MG63 (cell line): ENCODE measurements at regions not wholly inside any gene's neighbourhood (a gene's known extent, or its start where the extent isn't known, plus 50 kb on each side); places are given as distances from the start of the nearest gene placed in this dataset.
A peak's percentile ranks its signal among the peaks of the same experiment; 100 is the strongest.
"Not testable (repeated sequence)": the region's sequence is repeated elsewhere in the genome, so short reads cannot be mapped to it uniquely, and the experiment has no call there.

Source experiments
- DNase-seq: peaks from one replicate; pipeline ENCODE4 v3.0.0-alpha.2; 2020
- H3K27me3 ChIP-seq: fragments of 250-450 bp; sonication (Bioruptor Pico); 2 replicates; pipeline ENCODE4 v1.5.1; 2020; ENCODE audit warnings: mild to moderate bottlenecking, moderate library complexity
- H3K36me3 ChIP-seq: fragments of 250-450 bp; sonication (Bioruptor Pico); 2 replicates; pipeline ENCODE4 v1.5.1; 2020; ENCODE audit warnings: mild to moderate bottlenecking, moderate library complexity
- H3K4me3 ChIP-seq: fragments of 250-450 bp; sonication (Bioruptor Pico); 2 replicates; pipeline ENCODE4 v1.5.1; 2020; ENCODE audit warnings: mild to moderate bottlenecking, moderate library complexity
- H3K9me3 ChIP-seq: fragments of 250-450 bp; sonication (Bioruptor Pico); 2 replicates; pipeline ENCODE4 v1.5.1; 2020; ENCODE audit warnings: mild to moderate bottlenecking, moderate library complexity

DNA sequence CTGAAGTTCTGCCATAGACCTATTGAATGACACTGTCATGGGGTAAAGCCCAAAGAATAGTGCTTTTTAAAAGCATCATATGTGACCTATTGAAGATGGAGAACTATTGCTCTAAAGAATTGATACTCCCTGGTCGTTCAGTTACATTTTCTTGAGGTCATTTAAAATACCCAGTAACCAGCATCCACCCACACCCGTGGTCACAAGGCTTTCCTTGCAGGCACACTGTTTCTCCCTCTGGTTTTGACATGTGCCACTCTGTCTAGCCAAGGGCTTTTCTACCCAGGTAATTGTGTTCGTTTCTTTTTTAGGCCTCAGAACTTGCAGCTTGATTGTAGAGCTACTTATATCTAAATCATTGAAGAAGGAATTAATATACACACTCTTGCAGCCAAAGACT lies 68.3 kb upstream of the LYZL2 start:
- DNase-seq, result no peak

DNA sequence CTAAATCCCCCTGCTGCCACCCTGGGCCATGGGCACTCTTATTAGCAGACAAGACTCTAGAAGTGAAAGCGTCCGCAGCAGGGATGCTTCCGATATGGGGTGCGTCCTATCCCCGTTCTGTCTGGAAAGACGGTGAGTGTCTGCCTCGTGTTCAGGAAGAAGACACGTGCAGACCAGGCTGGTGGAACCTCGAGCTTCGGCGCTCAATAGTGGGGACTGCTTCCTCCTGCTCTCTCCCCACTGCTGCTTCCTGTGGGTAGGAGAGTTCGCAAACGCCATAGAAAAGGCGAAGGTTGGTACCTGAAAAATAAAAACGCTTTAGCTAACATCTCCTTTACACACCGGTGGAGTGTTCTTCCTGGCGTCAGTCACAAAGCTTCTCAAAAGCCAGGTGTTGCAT lies 67.7 kb upstream of the LYZL2 start:
- not testable (repeated sequence) for H3K4me3 ChIP-seq, DNase-seq, H3K27me3 ChIP-seq, H3K9me3 ChIP-seq, H3K36me3 ChIP-seq

More for the DNA sequence above, 68.3 kb upstream of the LYZL2 start:
- H3K27me3 ChIP-seq, result no peaks in the 10 kb centered on the region
- no peaks in the 10 kb centered on the region for H3K36me3 ChIP-seq
- no peaks in the 10 kb centered on the region for H3K9me3 ChIP-seq
- H3K4me3 ChIP-seq, result no peak overlapping the region

DNA sequence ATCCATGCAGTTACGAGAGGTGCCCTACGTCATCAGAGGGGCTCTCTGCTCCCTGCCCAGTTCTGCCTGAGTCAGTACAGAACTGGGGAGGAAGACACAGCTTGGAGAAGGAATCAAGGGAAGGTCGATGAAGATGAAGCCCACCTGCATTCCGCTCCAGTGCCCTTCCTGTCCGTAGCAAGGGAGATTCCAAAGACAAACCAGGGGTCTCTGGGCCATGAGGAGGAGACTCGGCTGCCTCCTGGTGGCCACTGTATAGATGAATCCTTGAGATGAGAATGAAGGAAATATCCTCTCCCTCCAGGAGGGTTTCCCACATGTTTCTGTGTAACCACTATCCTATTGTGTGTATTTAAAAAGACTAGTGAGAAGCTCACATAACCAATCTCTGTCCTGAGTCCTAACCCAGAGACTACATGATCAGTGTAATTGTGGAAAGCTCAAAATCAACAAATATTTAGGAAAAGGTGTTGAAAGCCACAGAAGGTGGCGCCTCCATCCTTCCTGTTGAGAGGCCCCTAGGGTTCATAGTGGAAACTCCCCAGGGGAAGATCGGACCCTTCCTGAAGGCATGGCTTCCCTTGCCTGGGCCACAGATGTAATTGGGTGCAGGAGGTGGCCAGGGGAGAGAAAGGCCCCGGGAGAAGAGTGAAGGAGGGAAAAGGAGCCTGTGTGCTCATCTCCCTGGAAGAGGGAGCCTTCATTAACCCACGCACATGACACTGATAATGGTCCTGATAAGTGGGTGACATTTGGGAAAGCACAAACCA lies 67.0 kb upstream of the LYZL2 start:
- not testable (repeated sequence) for H3K9me3 ChIP-seq, H3K36me3 ChIP-seq, H3K27me3 ChIP-seq

DNA sequence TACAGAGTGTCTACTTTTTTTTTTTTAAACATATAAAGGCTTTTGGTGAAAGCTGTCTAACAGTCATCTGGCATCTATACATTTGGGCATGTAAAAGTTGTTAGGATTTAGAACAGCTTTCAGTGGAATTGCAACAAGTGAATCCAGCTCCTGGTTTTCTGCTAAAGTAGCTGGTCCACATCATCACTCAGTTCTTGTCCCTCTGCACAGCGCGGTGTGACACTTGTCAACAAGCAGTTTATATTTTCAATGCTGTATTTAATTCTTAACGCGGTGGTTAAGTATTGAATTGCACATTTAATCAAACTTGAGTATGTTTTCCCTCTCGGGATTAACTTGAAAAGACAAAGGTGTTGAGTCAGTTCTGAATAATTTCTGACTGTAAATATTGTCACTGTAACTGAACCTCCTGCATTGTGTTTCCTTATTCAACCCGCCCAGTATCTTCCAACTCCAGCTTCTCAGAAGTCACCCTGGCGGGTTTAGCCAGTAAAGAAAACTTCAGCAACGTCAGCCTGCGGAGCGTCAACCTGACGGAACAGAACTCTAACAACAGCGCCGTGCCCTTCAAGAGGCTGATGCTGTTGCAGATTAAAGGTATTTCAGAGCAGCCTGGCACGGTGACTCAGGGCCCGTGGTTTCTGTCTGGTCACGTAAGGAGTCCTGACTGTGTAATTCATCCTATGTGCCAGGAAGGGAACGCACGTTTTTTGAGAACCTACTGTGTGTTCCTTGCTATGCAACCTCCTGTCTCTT lies 66.1 kb upstream of the LYZL2 start:
- H3K9me3 ChIP-seq, H3K36me3 ChIP-seq, H3K27me3 ChIP-seq, H3K4me3 ChIP-seq: not testable (repeated sequence)
- DNase-seq, result peak; percentile 34

More for the DNA sequence above, 67.0 kb upstream of the LYZL2 start:
- DNase-seq, H3K4me3 ChIP-seq: not testable (repeated sequence)

DNA sequence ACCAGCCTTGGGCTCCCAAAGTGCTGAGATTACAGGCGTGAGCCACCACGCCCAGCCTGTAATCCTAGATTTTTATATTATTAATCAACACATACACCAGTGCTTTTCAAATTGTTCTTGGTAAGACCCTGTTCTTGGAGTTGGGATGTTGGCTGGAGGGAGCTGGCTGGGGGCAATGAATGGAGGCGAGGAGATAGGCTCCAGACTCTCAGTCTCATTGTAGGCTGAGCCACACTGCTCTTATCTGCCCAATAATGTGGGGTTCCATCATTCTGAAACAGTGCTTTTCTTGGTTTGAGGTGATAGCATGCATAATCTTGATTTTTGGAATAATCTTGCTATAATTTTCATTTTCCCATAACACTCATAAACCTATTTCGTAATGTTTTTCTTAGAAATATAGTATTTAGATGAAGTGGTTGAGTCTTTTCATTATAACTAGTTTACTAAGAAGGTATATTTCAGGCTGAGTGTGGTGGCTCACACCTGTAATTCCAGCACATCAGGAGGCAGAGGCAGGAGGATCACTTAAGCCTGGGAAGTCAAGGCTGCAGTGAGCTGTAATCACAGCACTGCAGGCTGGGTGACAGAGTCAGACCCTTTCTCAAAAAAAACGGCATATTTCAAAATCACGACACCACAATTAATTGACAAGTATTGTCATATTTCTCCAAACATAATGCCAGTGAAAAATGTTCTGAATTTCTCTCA lies 65.1 kb upstream of the LYZL2 start:
- Histone ChIP-seq H3K36me3 (no peaks in the 10 kb centered on the region), H3K4me3 (no peak overlapping the region), H3K9me3 (no peaks in the 10 kb centered on the region), H3K27me3 (no peaks in the 10 kb centered on the region)
- DNase-seq, result no peak

DNA sequence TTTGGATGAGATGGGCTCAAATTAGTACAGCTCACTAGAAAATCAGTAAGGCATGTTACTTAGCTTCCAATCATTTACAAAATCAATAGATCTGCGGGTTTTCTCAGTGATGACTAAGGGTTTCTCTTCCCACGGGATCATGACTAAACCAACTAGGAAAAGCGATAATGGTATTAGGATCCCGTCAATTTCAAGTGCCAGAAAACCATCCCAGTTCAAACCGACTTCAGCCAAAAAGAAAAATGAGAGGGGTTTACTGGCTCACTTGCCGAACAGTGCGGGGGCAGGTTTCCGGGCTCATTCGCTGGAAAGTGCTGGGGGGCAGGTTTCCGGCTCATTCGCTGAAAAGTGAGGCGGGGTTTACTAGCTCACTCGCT lies 62.1 kb upstream of the LYZL2 start:
- H3K27me3 ChIP-seq, result no peaks in the 10 kb centered on the region
- H3K9me3 ChIP-seq, result no peaks in the 10 kb centered on the region
- H3K36me3 ChIP-seq, result no peaks in the 10 kb centered on the region
- peak overlapping the region; percentile 7; the same call in 1 of the 2 replicates for H3K4me3 ChIP-seq
- peak; percentile 81 for DNase-seq

DNA sequence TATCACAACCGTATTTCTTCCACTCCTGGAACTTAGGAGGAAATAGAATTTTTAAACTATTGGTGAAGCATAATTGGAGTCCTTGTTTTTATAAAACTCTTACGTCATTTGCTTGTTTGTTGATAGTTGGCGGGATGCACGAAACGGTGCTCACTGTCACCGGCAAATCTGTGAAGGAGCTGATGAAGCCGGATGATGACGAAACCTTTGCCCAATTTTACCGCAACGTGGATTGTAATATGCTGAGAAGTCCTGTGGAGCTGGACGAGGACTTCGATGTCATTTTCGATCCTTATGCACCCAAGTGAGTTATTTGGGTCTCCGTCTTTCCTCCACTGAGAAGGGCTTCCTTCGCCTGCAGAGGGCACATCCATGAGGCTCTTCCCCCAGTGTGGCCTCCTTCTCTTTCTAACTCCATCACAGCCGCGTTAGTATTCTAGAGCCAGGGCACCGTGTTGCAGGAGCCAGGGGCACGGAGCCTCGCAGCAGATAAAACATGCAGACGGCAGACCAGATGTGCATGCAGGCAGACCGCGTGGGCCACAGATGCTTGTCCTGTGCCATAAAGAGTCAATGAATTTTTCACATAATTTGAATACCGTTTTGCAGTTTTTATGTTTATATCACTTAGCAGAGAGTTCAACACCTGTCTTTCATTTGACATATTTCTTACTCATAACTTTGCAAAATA lies 61.5 kb upstream of the LYZL2 start:
- peak overlapping the region; percentile 7; the same call in 1 of the 2 replicates for H3K4me3 ChIP-seq
- H3K27me3 ChIP-seq, H3K9me3 ChIP-seq, H3K36me3 ChIP-seq: not testable (repeated sequence)
- peak; percentile 16 for DNase-seq

DNA sequence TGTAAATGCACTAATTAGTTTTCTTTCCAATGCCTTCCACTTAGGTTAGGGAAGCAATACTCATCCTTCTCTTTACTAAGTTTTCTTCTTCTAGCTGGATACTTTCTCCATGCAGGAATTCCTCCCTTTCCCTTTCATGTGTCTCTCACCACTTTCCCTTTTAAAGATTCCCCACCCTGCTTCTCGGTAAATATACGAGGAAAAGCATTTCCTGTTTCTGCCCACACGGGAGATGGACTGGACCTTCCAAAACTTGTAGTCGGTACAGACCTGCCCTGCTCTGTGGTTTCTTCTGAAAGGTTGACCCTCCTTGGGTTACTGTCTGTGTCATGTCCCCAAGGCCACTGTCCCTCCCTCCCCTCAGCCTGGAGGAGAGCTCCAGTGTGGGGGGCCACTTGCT lies 58.9 kb upstream of the LYZL2 start:
- Histone ChIP-seq H3K4me3 (no peak overlapping the region), H3K27me3 (no peaks in the 10 kb centered on the region), H3K9me3 (no peaks in the 10 kb centered on the region), H3K36me3 (no peaks in the 10 kb centered on the region)
- DNase-seq, result no peak

DNA sequence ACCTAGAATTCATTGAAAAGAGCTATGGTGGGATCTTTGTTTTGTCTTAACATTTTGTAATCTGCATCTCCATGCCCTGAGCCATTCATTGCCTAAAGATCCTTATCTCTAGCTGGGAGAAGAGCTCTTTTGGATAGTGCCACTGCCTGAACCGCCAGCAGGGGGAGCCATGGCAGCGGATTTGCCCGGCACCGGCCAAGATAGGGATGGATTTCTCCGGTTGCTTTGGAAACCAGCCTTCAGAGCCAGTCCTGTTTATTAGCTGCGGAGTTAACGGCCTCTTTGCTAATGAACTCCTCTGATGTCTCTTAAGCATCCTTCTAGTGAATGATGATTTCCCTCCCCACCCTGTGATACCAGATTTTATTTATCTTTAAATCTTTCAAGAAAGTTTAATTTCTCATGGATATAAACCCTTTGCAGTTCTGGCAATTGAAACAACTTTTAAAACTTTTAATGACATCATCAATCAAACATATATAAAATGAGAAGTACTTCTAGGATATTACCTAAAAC lies 58.2 kb upstream of the LYZL2 start:
- H3K9me3 ChIP-seq, result no peaks in the 10 kb centered on the region

DNA sequence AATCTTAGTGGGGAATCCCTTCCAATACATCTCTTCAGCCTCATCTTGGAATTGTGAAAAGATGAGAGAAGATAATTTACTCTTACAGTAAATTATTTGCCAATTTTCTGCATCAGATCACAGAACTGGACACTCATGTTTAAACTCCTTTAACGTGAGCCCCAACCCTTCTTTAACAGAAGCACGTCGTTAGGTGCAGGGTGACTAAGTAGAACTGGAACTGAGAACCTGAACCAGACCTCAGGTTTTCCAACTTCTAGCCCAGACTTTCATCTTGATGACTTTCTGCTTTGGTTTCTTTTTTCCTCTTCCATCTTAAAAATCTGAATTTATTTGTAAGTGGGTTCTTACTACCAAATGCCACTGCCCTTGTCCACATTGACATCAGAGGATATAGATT lies 57.2 kb upstream of the LYZL2 start:
- no peak for DNase-seq
- Histone ChIP-seq H3K9me3 (peaks cover 2% of the 10 kb centered on the region; the same call in 1 of the 2 replicates), H3K36me3 (no peaks in the 10 kb centered on the region), H3K27me3 (no peaks in the 10 kb centered on the region), H3K4me3 (no peak overlapping the region)

More for the DNA sequence above, 58.2 kb upstream of the LYZL2 start:
- Histone ChIP-seq H3K27me3 (no peaks in the 10 kb centered on the region), H3K4me3 (no peak overlapping the region), H3K36me3 (no peaks in the 10 kb centered on the region)
- peak; percentile 74 for DNase-seq

DNA sequence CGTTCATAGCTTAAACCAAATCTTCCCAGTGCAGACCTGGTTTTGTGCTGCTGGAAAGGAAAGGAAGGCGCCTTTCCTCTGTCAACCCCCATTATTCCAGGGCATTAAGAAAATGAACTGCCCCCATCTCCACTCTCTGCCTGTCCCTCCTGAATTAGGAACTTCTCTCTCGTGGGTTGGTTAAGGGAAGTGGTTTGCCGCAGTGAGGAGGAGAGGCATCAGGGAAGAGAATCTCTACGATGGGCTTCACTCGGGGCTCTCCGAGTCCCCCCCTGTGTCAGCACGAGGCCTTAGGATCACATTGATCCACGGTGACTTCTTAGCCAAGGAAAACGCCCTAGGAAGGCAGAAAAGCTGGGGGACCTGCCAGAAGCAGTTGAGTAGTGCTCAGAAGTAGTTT lies 53.9 kb upstream of the LYZL2 start:
- H3K4me3 ChIP-seq, result no peak overlapping the region
- H3K9me3 ChIP-seq, result peaks cover 7% of the 10 kb centered on the region; the same call in 1 of the 2 replicates
- H3K27me3 ChIP-seq, result no peaks in the 10 kb centered on the region
- no peak for DNase-seq
- no peaks in the 10 kb centered on the region for H3K36me3 ChIP-seq

DNA sequence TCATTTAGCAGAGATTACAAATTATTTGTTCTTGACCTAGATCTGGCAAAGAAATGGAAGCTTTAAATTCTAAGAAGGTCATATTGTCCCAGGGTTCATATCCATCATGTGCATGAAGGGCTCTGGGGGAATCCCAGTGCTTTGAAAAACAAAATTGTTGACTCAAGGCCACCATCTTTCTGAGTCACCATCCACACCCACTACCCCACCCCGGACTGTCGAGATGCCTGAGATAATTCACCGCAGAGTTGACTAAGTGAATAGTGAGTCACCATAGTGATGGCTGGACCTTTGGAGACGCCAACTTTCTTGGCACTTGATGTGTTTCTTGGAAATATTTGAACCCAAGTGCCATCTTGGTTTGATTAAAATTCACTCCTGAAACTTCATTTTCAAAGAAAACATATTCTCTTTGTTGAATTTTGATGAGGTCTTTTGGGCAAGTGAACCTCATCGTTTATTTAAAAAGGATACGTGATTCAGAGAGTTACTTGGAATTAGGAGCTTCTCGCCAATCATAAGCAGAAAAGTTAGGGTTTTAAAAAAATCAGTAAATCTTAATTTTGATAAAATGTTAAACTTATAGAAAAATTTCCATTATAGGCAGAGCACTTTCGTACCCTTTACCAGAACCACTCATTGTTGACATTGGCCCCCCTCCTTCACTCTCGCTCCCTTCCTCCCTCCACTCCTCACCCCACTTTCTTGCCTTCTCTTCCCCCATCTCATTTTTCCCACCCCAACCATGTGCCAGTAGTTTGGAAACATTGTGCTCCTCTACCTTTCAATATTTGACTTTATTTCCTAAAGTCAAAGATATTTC lies 53.0 kb upstream of the LYZL2 start:
- not testable (repeated sequence) for H3K9me3 ChIP-seq, H3K36me3 ChIP-seq, H3K4me3 ChIP-seq, H3K27me3 ChIP-seq
- DNase-seq, result peak; percentile 86

DNA sequence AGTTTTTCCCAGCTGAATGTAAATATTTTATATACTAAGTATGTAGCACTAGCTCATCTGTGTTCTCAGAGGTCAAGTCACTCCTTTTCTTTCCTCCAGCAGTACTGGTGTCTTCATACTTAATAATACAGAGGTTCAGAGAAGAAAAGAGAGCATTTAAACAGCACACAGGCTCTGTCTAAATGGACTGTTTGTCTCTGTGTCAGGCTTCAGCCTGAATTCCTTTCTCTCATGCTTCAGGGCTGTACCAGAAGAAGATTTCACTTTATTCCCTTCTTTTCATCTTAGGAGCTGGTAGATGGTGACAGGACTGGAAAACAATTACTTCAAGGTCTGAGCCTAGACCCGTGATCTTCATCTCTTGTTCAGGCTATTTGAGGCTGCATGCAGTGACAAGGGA lies 51.4 kb upstream of the LYZL2 start:
- H3K4me3 ChIP-seq, result no peak overlapping the region
- no peak for DNase-seq
- no peaks in the 10 kb centered on the region for H3K27me3 ChIP-seq
- H3K36me3 ChIP-seq, result no peaks in the 10 kb centered on the region
- peaks cover 7% of the 10 kb centered on the region; the same call in 1 of the 2 replicates for H3K9me3 ChIP-seq
